ENCODE measurements at regions not wholly inside any gene's neighbourhood (a gene's known extent, or its start where the extent isn't known, plus 50 kb on each side); places are given as distances from the start of the nearest gene placed in this dataset.
"Not testable (repeated sequence)": the region's sequence is repeated elsewhere in the genome, so short reads cannot be mapped to it uniquely, and the experiment has no call there.

GRCh38 chr3:34444137-34444536, 645.7 kb downstream of the PDCD6IP start:
- no peak for DNase-seq (ENCODE audit: low spot score)
- FAIRE-seq = no peak

- DNase-seq (ENCODE audit: low spot score) (no peak), FAIRE-seq (no peak)
Observed at GRCh38 chr3:34449305-34449704, 650.9 kb downstream of the PDCD6IP start.

- DNase-seq (ENCODE audit: low spot score) = no peak
- no peak for FAIRE-seq
Observed at GRCh38 chr3:34463414-34463813, 665.0 kb downstream of the PDCD6IP start.

GRCh38 chr3:34464646-34465045, 666.2 kb downstream of the PDCD6IP start:
- FAIRE-seq = no peak
- DNase-seq (ENCODE audit: low spot score) = no peak

- FAIRE-seq = no peak
- DNase-seq (ENCODE audit: low spot score) = no peak
Observed at GRCh38 chr3:34475851-34476250, 677.4 kb downstream of the PDCD6IP start.

GRCh38 chr3:34483311-34483887, 685.0 kb downstream of the PDCD6IP start:
- no peak for FAIRE-seq
- DNase-seq (ENCODE audit: low spot score) = no peak

GRCh38 chr3:34504366-34504765, 705.9 kb downstream of the PDCD6IP start:
- no peak for FAIRE-seq
- DNase-seq (ENCODE audit: low spot score) = no peak

GRCh38 chr3:34504775-34505174, 706.3 kb downstream of the PDCD6IP start:
- no peak for FAIRE-seq

GRCh38 chr3:34508732-34509131, 710.3 kb downstream of the PDCD6IP start:
- FAIRE-seq (no peak), DNase-seq (ENCODE audit: low spot score) (no peak)

More at GRCh38 chr3:34504775-34505174, 706.3 kb downstream of the PDCD6IP start:
- DNase-seq (ENCODE audit: low spot score) = no peak

GRCh38 chr3:34511891-34512290, 713.5 kb downstream of the PDCD6IP start:
- FAIRE-seq = no peak
- DNase-seq (ENCODE audit: low spot score) = no peak

GRCh38 chr3:34519008-34519407, 720.6 kb downstream of the PDCD6IP start:
- not testable (repeated sequence) for FAIRE-seq; DNase-seq (ENCODE audit: low spot score)

- DNase-seq (ENCODE audit: low spot score) (no peak), FAIRE-seq (no peak)
Observed at GRCh38 chr3:34531156-34531555, 732.7 kb downstream of the PDCD6IP start.

GRCh38 chr3:34533451-34533850, 735.0 kb downstream of the PDCD6IP start:
- no peak for DNase-seq (ENCODE audit: low spot score)
- FAIRE-seq = no peak

GRCh38 chr3:34534013-34534412, 735.6 kb downstream of the PDCD6IP start:
- DNase-seq (ENCODE audit: low spot score) = no peak
- FAIRE-seq = no peak

GRCh38 chr3:34544136-34544535, 745.7 kb downstream of the PDCD6IP start:
- FAIRE-seq = no peak
- no peak for DNase-seq (ENCODE audit: low spot score)

- FAIRE-seq = no peak
- DNase-seq (ENCODE audit: low spot score) = no peak
Observed at GRCh38 chr3:34547297-34547920, 749.0 kb downstream of the PDCD6IP start.

GRCh38 chr3:34567266-34567665, 768.8 kb downstream of the PDCD6IP start:
- FAIRE-seq (no peak), DNase-seq (ENCODE audit: low spot score) (no peak)

GRCh38 chr3:34568766-34569165, 770.3 kb downstream of the PDCD6IP start:
- DNase-seq (ENCODE audit: low spot score) = no peak
- no peak for FAIRE-seq

GRCh38 chr3:34569437-34569836, 771.0 kb downstream of the PDCD6IP start:
- DNase-seq (ENCODE audit: low spot score) (no peak), FAIRE-seq (no peak)

- FAIRE-seq = no peak
- no peak for DNase-seq (ENCODE audit: low spot score)
Observed at GRCh38 chr3:34570916-34571705, 772.7 kb downstream of the PDCD6IP start.

- FAIRE-seq = no peak
- no peak for DNase-seq (ENCODE audit: low spot score)
Observed at GRCh38 chr3:34571714-34572113, 773.3 kb downstream of the PDCD6IP start.

- no peak for DNase-seq (ENCODE audit: low spot score)
Observed at GRCh38 chr3:34575776-34576175, 777.3 kb downstream of the PDCD6IP start.

GRCh38 chr3:34582055-34582454, 783.6 kb downstream of the PDCD6IP start:
- FAIRE-seq (no peak), DNase-seq (ENCODE audit: low spot score) (no peak)

More at GRCh38 chr3:34575776-34576175, 777.3 kb downstream of the PDCD6IP start:
- FAIRE-seq = no peak

Data from urothelium cell line (cell line).